Liver (tissue), 7 donors: ENCODE measurements at regions not wholly inside any gene's neighbourhood (a gene's known extent, or its start where the extent isn't known, plus 50 kb on each side); places are given as distances from the start of the nearest gene placed in this dataset.

Experiments
- DNase-seq: peaks from one replicate; pipeline ENCODE4 v3.0.0-alpha.2; 2017; ENCODE audit warnings: low spot score
- H3K27ac ChIP-seq, 2 donors: one replicate each; pipeline ENCODE4 v1.7.0; 2013; ENCODE audit warnings: inconsistent platforms in 2 of 2, low read length in 2 of 2, control low read depth in 1 of 2, low read depth in 1 of 2, mild to moderate bottlenecking in 1 of 2
- H3K27me3 ChIP-seq, 4 donors: one replicate each; pipeline versions ENCODE4 v1.6.1 to v1.7.0; 2013; ENCODE audit warnings: low read length in 3 of 4, inconsistent platforms in 1 of 4, mild to moderate bottlenecking in 1 of 4, moderate library complexity in 1 of 4; ENCODE audit not compliant: control insufficient read depth in 4 of 4, insufficient read depth in 4 of 4
- H3K36me3 ChIP-seq, 4 donors: one replicate each; pipeline versions ENCODE4 v1.6.1 to v1.7.0; 2013; ENCODE audit warnings: low read length in 3 of 4, mild to moderate bottlenecking in 3 of 4, low read depth in 1 of 4, moderate library complexity in 1 of 4; ENCODE audit not compliant: control insufficient read depth in 4 of 4, insufficient read depth in 3 of 4
- H3K4me1 ChIP-seq, 4 donors: one replicate each; pipeline versions ENCODE4 v1.6.1 to v1.7.0; 2013; ENCODE audit warnings: low read length in 3 of 4, mild to moderate bottlenecking in 3 of 4, moderate library complexity in 1 of 4; ENCODE audit not compliant: control insufficient read depth in 4 of 4, insufficient read depth in 4 of 4
- H3K4me3 ChIP-seq, 3 donors: one replicate each; pipeline versions ENCODE4 v1.6.1 to v1.7.0; 2013; ENCODE audit warnings: low read length in 3 of 3, control low read depth in 1 of 3, low read depth in 1 of 3, mild to moderate bottlenecking in 1 of 3
- H3K9ac ChIP-seq, 2 donors: one replicate each; pipeline ENCODE4 v1.7.0; 2013; ENCODE audit warnings: low read length in 2 of 2, mild to moderate bottlenecking in 2 of 2, moderate library complexity in 2 of 2, control low read depth in 1 of 2, low read depth in 1 of 2
- H3K9me3 ChIP-seq, 4 donors: one replicate each; pipeline versions ENCODE4 v1.6.1 to v1.7.0; 2013; ENCODE audit warnings: low read length in 3 of 4; ENCODE audit not compliant: control insufficient read depth in 4 of 4
- EGR1 ChIP-seq, 2 donors: IDR thresholded peaks; 2 replicates each; pipeline ENCODE4 v1.6.1; 2016 to 2018; ENCODE audit warnings: antibody characterized with exemption in 2 of 2, low read depth in 2 of 2
- FOXA1 ChIP-seq: IDR thresholded peaks from 2 replicates; pipeline ENCODE4 v1.6.1; 2016; ENCODE audit warnings: antibody characterized with exemption
- FOXA2 ChIP-seq: IDR thresholded peaks from 2 replicates; pipeline ENCODE4 v1.6.1; 2016; ENCODE audit warnings: antibody characterized with exemption
- GABPA ChIP-seq, 2 donors: IDR thresholded peaks in 1 of 2; conservative IDR thresholded peaks in 1 of 2; 2 replicates each; pipeline ENCODE4 v1.6.1; 2016; ENCODE audit warnings: antibody characterized with exemption in 2 of 2, mild to moderate bottlenecking in 1 of 2, moderate library complexity in 1 of 2
- HNF4A ChIP-seq, 2 donors: conservative IDR thresholded peaks; 2 replicates each; pipeline ENCODE4 v1.6.1; 2016; ENCODE audit warnings: antibody characterized with exemption in 2 of 2, mild to moderate bottlenecking in 2 of 2
- JUND ChIP-seq, 2 donors: IDR thresholded peaks; 2 replicates each; pipeline ENCODE4 v1.6.1; 2016; ENCODE audit warnings: antibody characterized with exemption in 2 of 2
- MAX ChIP-seq: IDR thresholded peaks from 2 replicates; pipeline ENCODE4 v1.6.1; 2016; ENCODE audit warnings: antibody characterized with exemption
- NR2F2 ChIP-seq: IDR thresholded peaks from 2 replicates; pipeline ENCODE4 v1.6.1; 2016; ENCODE audit warnings: antibody characterized with exemption
- RAD21 ChIP-seq, 2 donors: IDR thresholded peaks; 2 replicates each; pipeline ENCODE4 v1.6.1; 2016; ENCODE audit warnings: antibody characterized with exemption in 2 of 2, mild to moderate bottlenecking in 2 of 2
- REST ChIP-seq: IDR thresholded peaks from 2 replicates; pipeline ENCODE4 v1.6.1; 2016; ENCODE audit warnings: antibody characterized with exemption, mild to moderate bottlenecking
- RXRA ChIP-seq, 2 donors: IDR thresholded peaks; 2 replicates each; pipeline ENCODE4 v1.6.1; 2017 to 2018; ENCODE audit warnings: antibody characterized with exemption in 2 of 2, mild to moderate bottlenecking in 1 of 2
- TAF1 ChIP-seq: conservative IDR thresholded peaks from 2 replicates; pipeline ENCODE4 v1.6.1; 2016; ENCODE audit warnings: antibody characterized with exemption, mild to moderate bottlenecking
- YY1 ChIP-seq: IDR thresholded peaks from 2 replicates; pipeline ENCODE4 v1.6.1; 2016; ENCODE audit warnings: antibody characterized with exemption, mild to moderate bottlenecking
- WGBS: extraction: QIAGEN DNeasy Blood & Tissue Kit; methylation state at CpG from one replicate; pipeline ENCODE4 v1.1.7; 2013; 5-methylcytosine and 5-hydroxymethylcytosine counted together
- TF ChIP-seq, protein P1 (sequence below): IDR thresholded peaks from 2 replicates; pipeline ENCODE4 v1.6.1; 2016; ENCODE audit warnings: antibody characterized with exemption
- donor health status: healthy.
- donor health status: healthy.
- donor health status: healthy.
- donor health status: healthy.

DNA sequence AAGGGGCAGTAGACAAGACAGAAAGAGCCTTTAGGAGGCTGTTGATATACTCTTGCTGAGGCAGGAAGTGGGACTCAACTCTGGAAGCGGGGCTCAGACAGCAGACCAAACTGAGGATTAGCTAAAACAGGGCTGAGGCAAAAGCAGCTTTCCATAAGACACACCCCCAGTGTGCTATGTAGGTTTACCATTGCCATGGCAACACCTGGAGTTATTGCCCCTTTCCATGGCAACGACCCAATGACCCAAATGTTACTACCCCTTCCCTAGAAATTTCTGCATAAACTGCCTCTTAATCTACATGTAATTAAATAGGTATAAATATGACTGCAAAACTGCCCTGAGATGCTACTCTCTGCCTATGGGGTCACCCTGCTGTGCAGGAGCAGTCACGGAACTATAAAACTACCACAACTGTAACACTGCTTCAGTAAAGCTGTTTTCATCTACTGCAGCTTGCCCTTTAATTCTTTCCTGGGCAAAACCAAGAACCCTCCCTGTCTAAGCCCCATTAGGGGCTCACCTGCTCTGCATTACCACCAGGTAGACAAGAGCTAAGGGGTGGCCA is 348.4 kb upstream of the PODXL start:
- no peak overlapping the region for H3K4me3 ChIP-seq
- no peaks in the 10 kb centered on the region for H3K4me1 ChIP-seq
- H3K9me3 ChIP-seq = no peaks in the 10 kb centered on the region
- H3K36me3 ChIP-seq = no peaks in the 10 kb centered on the region
- H3K9ac ChIP-seq = no peak overlapping the region
- WGBS = 51% methylated on average over 3 of the region's 3 CpGs
- H3K27ac ChIP-seq = no peak overlapping the region
- no peak for TF ChIP-seq EGR1 (IDR thresholded peaks at IDR 0.05; ENCODE audit: low read depth in 2 of 2)
- TF ChIP-seq TAF1 = no peak
- TF ChIP-seq JUND (IDR thresholded peaks at IDR 0.05) = no peak
- TF ChIP-seq, protein P1, sequence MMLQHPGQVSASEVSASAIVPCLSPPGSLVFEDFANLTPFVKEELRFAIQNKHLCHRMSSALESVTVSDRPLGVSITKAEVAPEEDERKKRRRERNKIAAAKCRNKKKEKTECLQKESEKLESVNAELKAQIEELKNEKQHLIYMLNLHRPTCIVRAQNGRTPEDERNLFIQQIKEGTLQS = no peak
- no peak for TF ChIP-seq HNF4A (conservative IDR thresholded peaks at IDR 0.05)
- no peak for TF ChIP-seq REST
- no peak for TF ChIP-seq NR2F2
- no peak for TF ChIP-seq FOXA2
- no peak for TF ChIP-seq MAX
- TF ChIP-seq RAD21 (IDR thresholded peaks at IDR 0.05) = no peak
- H3K27me3 ChIP-seq = peaks cover 0 to 4% (median 2%) of the 10 kb centered on the region in 4 donors
- DNase-seq = no peak

- H3K4me3 ChIP-seq = no peak overlapping the region
- 84% methylated on average over 1 of the region's 1 CpG for WGBS
These were observed 346.9 kb upstream of the PODXL start for GRCh38 chr7:131903315-131903714.

DNA sequence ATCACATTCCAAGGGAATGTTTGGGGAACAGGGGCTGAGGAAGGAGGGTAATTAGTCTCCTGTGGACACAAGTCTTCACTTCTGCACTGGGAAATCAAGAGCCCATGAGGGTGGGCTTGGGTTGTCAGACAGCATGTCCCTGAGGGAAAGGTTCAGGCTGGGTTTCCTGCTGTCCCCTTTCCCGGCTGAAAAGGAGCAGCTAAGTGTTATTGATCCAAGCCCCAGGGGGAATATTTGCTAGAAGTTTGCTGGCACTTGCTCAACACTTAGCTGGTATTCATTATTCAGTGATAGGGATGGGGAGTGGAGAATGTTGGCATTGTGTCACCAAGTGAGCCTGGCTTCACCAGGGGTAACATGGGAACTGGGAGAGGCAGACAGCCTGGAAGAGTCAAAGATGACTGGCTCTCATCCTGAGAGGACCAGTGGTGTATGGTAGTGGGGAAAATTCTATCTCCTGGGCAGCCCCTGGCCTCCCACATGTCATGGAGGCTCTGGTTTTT is 344.4 kb upstream of the PODXL start:
- Histone ChIP-seq H3K9ac (no peak overlapping the region), H3K36me3 (no peaks in the 10 kb centered on the region), H3K27ac (no peak overlapping the region), H3K4me3 (no peak overlapping the region), H3K4me1 (no peaks in the 10 kb centered on the region), H3K27me3 (peaks cover 0 to 4% (median 1%) of the 10 kb centered on the region in 4 donors), H3K9me3 (no peaks in the 10 kb centered on the region)
- no peak for DNase-seq
- no peak for TF ChIP-seq RXRA (IDR thresholded peaks at IDR 0.05)
- no peak for TF ChIP-seq RAD21 (IDR thresholded peaks at IDR 0.05)
- TF ChIP-seq FOXA1 = no peak
- TF ChIP-seq GABPA (IDR thresholded peaks at IDR 0.05 in 1 of 2, conservative IDR thresholded peaks at IDR 0.05 in 1 of 2) = no peak
- no peak for TF ChIP-seq TAF1
- TF ChIP-seq MAX = no peak
- 26% methylated on average over 1 of the region's 1 CpG for WGBS

More at GRCh38 chr7:131903315-131903714, 346.9 kb upstream of the PODXL start:
- Histone ChIP-seq H3K27me3 (peaks cover 0 to 4% (median 1%) of the 10 kb centered on the region in 4 donors), H3K36me3 (no peaks in the 10 kb centered on the region), H3K27ac (no peak overlapping the region), H3K9me3 (no peaks in the 10 kb centered on the region), H3K4me1 (no peaks in the 10 kb centered on the region), H3K9ac (no peak overlapping the region)
- no peak for TF ChIP-seq YY1
- DNase-seq = no peak
